ENCODE measurements at regions not wholly inside any gene's neighbourhood (a gene's known extent, or its start where the extent isn't known, plus 50 kb on each side); places are given as distances from the start of the nearest gene placed in this dataset.
A peak's percentile ranks its signal among the peaks of the same experiment; 100 is the strongest.

- no peak for DNase-seq (ENCODE audit: low read depth)
- Histone ChIP-seq H3K27me3 (ENCODE audit: control insufficient read depth, insufficient read depth, low read length) (no peaks in the 10 kb centered on the region), H3K36me3 (ENCODE audit: control insufficient read depth, insufficient read depth, low read length) (no peaks in the 10 kb centered on the region), H3K4me3 (ENCODE audit: low read depth, low read length) (no peak overlapping the region)
- TF ChIP-seq CTCF (IDR thresholded peaks at IDR 0.05; ENCODE audit: insufficient read depth, low read length, poor library complexity, severe bottlenecking), result no peak
Observed at GRCh38 chr4:61067381-61067780, 132.7 kb upstream of the ADGRL3 start.

DNA sequence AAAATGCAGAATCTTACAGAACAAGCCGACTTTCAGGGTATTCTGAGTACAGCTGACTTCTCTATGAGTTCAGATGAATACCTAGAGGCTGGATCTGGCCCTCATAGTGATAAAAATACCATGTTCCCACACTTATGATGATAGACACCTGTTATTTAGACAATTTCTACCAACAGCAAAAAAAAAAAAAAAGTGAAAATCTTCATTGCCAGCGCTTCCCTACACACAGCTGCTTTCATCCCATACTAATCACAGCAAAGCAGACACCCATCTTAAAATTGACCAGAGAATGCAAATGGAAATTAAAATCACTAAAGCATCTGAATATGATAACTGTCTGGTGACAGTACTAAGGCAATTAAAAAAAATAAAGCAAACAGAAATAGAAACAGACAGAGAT is 132.1 kb upstream of the ADGRL3 start:
- Histone ChIP-seq H3K36me3 (ENCODE audit: control insufficient read depth, insufficient read depth, low read length) (no peaks in the 10 kb centered on the region), H3K4me3 (ENCODE audit: low read depth, low read length) (no peak overlapping the region), H3K27me3 (ENCODE audit: control insufficient read depth, insufficient read depth, low read length) (no peaks in the 10 kb centered on the region)
- no peak for DNase-seq (ENCODE audit: low read depth)
- TF ChIP-seq CTCF (IDR thresholded peaks at IDR 0.05; ENCODE audit: insufficient read depth, low read length, poor library complexity, severe bottlenecking), result no peak

GRCh38 chr4:61068745-61069144 is 131.4 kb upstream of the ADGRL3 start:
- Histone ChIP-seq H3K4me3 (ENCODE audit: low read depth, low read length) (no peak overlapping the region), H3K27me3 (ENCODE audit: control insufficient read depth, insufficient read depth, low read length) (no peaks in the 10 kb centered on the region), H3K36me3 (ENCODE audit: control insufficient read depth, insufficient read depth, low read length) (no peaks in the 10 kb centered on the region)
- DNase-seq (ENCODE audit: low read depth), result peak; percentile 28
- no peak for TF ChIP-seq CTCF (IDR thresholded peaks at IDR 0.05; ENCODE audit: insufficient read depth, low read length, poor library complexity, severe bottlenecking)

- Histone ChIP-seq H3K36me3 (ENCODE audit: control insufficient read depth, insufficient read depth, low read length) (no peaks in the 10 kb centered on the region), H3K27me3 (ENCODE audit: control insufficient read depth, insufficient read depth, low read length) (no peaks in the 10 kb centered on the region), H3K4me3 (ENCODE audit: low read depth, low read length) (no peak overlapping the region)
- DNase-seq (ENCODE audit: low read depth), result no peak
- TF ChIP-seq CTCF (IDR thresholded peaks at IDR 0.05; ENCODE audit: insufficient read depth, low read length, poor library complexity, severe bottlenecking), result no peak
Observed at GRCh38 chr4:61070269-61070668, 129.9 kb upstream of the ADGRL3 start.

GRCh38 chr4:61079427-61079826 is 120.7 kb upstream of the ADGRL3 start:
- H3K27me3 ChIP-seq (ENCODE audit: control insufficient read depth, insufficient read depth, low read length), result no peaks in the 10 kb centered on the region
- H3K36me3 ChIP-seq (ENCODE audit: control insufficient read depth, insufficient read depth, low read length), result no peaks in the 10 kb centered on the region
- no peak for TF ChIP-seq CTCF (IDR thresholded peaks at IDR 0.05; ENCODE audit: insufficient read depth, low read length, poor library complexity, severe bottlenecking)
- DNase-seq (ENCODE audit: low read depth), result no peak
- no peak overlapping the region for H3K4me3 ChIP-seq (ENCODE audit: low read depth, low read length)

- no peaks in the 10 kb centered on the region for H3K27me3 ChIP-seq (ENCODE audit: control insufficient read depth, insufficient read depth, low read length)
- no peak for DNase-seq (ENCODE audit: low read depth)
- no peak overlapping the region for H3K4me3 ChIP-seq (ENCODE audit: low read depth, low read length)
- H3K36me3 ChIP-seq (ENCODE audit: control insufficient read depth, insufficient read depth, low read length), result no peaks in the 10 kb centered on the region
- TF ChIP-seq CTCF (IDR thresholded peaks at IDR 0.05; ENCODE audit: insufficient read depth, low read length, poor library complexity, severe bottlenecking), result no peak
Observed at GRCh38 chr4:61079976-61080375, 120.2 kb upstream of the ADGRL3 start.

Data from kidney epithelial cell (primary cell).